Brain microvascular endothelial cell (primary cell): ENCODE measurements at regions not wholly inside any gene's neighbourhood (a gene's known extent, or its start where the extent isn't known, plus 50 kb on each side); places are given as distances from the start of the nearest gene placed in this dataset.

Experiments
- DNase-seq: peaks from one replicate; pipeline ENCODE4 v3.0.0-alpha.2; 2020
- H3K27ac ChIP-seq: fragments of 250-450 bp; sonication (Bioruptor Pico); 2 replicates; pipeline ENCODE4 v1.5.1; 2020; ENCODE audit warnings: mild to moderate bottlenecking, moderate library complexity
- H3K27me3 ChIP-seq: fragments of 250-450 bp; sonication (Bioruptor Pico); replicated peaks from 2 replicates; pipeline ENCODE4 v1.5.1; 2020; ENCODE audit warnings: mild to moderate bottlenecking
- H3K36me3 ChIP-seq: fragments of 250-450 bp; sonication (Bioruptor Pico); replicated peaks from 2 replicates; pipeline ENCODE4 v1.5.1; 2020; ENCODE audit warnings: mild to moderate bottlenecking
- H3K4me3 ChIP-seq: 2 replicates; pipeline ENCODE4 v1.5.1; 2011; ENCODE audit warnings: low read depth, mild to moderate bottlenecking, control low read depth, low read length, moderate library complexity
- in situ Hi-C: cut with HindIII; loops from 2 replicates; pipeline ENCODE4 v1.10.0; 2017; ENCODE audit warnings: low sequenced_read_pairs, low pct_ligation_motif_present
- TF ChIP-seq, protein P1 (sequence below): IDR thresholded peaks from 2 replicates; pipeline ENCODE4 v1.5.1; 2011; ENCODE audit warnings: low read depth, mild to moderate bottlenecking, moderate library complexity, low read length, control low read depth, inconsistent platforms; ENCODE audit errors: missing control alignments

DNA sequence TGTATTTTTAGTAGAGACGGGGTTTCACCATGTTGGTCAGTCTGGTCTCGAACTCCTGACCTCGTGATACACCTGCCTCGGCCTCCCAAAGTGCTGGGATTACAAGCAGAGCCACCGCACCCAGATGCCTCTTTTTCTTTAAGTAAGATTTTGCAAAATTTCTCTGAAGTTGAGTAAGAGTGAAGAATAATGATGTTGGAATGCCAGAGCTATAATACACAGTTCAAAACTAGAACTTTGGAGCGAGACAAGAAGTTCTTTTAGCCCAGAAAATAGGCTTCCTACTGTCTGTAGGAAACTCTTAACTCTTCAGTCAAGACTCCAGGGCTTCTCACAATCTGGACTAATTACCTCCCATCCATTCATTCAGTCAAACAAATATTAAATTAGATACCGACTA is 51.4 kb downstream of the MARCHF4 start:
- Histone ChIP-seq H3K36me3 (no peaks in the 10 kb centered on the region), H3K4me3 (no peak overlapping the region), H3K27me3 (no peaks in the 10 kb centered on the region), H3K27ac (no peak overlapping the region)
- TF ChIP-seq, protein P1, sequence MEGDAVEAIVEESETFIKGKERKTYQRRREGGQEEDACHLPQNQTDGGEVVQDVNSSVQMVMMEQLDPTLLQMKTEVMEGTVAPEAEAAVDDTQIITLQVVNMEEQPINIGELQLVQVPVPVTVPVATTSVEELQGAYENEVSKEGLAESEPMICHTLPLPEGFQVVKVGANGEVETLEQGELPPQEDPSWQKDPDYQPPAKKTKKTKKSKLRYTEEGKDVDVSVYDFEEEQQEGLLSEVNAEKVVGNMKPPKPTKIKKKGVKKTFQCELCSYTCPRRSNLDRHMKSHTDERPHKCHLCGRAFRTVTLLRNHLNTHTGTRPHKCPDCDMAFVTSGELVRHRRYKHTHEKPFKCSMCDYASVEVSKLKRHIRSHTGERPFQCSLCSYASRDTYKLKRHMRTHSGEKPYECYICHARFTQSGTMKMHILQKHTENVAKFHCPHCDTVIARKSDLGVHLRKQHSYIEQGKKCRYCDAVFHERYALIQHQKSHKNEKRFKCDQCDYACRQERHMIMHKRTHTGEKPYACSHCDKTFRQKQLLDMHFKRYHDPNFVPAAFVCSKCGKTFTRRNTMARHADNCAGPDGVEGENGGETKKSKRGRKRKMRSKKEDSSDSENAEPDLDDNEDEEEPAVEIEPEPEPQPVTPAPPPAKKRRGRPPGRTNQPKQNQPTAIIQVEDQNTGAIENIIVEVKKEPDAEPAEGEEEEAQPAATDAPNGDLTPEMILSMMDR = no peak
- DNase-seq = no peak
- in situ Hi-C loops = no loop called here

- Histone ChIP-seq H3K27me3 (no peaks in the 10 kb centered on the region), H3K27ac (no peak overlapping the region), H3K4me3 (no peak overlapping the region), H3K36me3 (no peaks in the 10 kb centered on the region)
- in situ Hi-C loops = no loop called here
- TF ChIP-seq, protein P1 = no peak
- peak; percentile 37 for DNase-seq
These were observed 52.5 kb downstream of the MARCHF4 start for GRCh38 chr2:216319771-216320170.

GRCh38 chr2:216318521-216318874 is 53.8 kb downstream of the MARCHF4 start:
- in situ Hi-C loops = no loop called here
- no peak for DNase-seq
- Histone ChIP-seq H3K27ac (no peak overlapping the region), H3K36me3 (no peaks in the 10 kb centered on the region), H3K4me3 (no peak overlapping the region), H3K27me3 (no peaks in the 10 kb centered on the region)
- TF ChIP-seq, protein P1 = no peak

- DNase-seq = no peak
- Histone ChIP-seq H3K36me3 (no peaks in the 10 kb centered on the region), H3K27me3 (no peaks in the 10 kb centered on the region), H3K27ac (no peak overlapping the region), H3K4me3 (no peak overlapping the region)
- in situ Hi-C loops = no loop called here
- TF ChIP-seq, protein P1 = no peak
These were observed 54.3 kb downstream of the MARCHF4 start for GRCh38 chr2:216317831-216318520.

GRCh38 chr2:216316743-216317142 is 55.5 kb downstream of the MARCHF4 start:
- Histone ChIP-seq H3K36me3 (no peaks in the 10 kb centered on the region), H3K4me3 (no peak overlapping the region), H3K27me3 (no peaks in the 10 kb centered on the region), H3K27ac (peak overlapping the region; percentile 92)
- in situ Hi-C loops = no loop called here
- DNase-seq = peak; percentile 73
- TF ChIP-seq, protein P1 = no peak
